Activated CD4-positive, alpha-beta T cell treated with anti-CD3 and anti-CD28 coated beads, Interleukin-2, amount 50 U/mL, for 16 hours (primary cell): ENCODE measurements at regions not wholly inside any gene's neighbourhood (a gene's known extent, or its start where the extent isn't known, plus 50 kb on each side); places are given as distances from the start of the nearest gene placed in this dataset.
"Not testable (repeated sequence)": the region's sequence is repeated elsewhere in the genome, so short reads cannot be mapped to it uniquely, and the experiment has no call there.

Experiments used
- DNase-seq: peaks from one replicate; pipeline ENCODE4 v3.0.0-alpha.2; 2020

DNA sequence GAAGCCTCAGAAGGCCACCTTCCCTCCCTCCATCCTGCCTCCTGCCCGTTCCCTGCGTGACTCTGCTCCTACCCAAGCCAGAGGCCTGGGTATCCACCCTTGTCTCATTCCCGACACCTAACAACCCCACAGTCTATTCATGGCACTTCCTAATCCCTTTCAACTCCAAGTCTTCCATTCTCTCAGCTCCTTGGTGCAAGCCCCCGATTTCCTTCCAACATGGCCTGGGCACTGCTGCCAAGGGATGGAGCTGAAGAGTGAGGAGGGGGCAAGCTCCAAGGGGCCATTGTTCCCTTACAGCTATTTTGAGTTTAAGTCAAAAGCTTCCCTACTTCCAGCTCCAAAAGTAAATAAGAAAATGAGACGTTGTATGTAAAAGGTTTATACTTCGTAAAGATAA is 84.8 kb upstream of the ASB18 start:
- DNase-seq, result no peak

DNA sequence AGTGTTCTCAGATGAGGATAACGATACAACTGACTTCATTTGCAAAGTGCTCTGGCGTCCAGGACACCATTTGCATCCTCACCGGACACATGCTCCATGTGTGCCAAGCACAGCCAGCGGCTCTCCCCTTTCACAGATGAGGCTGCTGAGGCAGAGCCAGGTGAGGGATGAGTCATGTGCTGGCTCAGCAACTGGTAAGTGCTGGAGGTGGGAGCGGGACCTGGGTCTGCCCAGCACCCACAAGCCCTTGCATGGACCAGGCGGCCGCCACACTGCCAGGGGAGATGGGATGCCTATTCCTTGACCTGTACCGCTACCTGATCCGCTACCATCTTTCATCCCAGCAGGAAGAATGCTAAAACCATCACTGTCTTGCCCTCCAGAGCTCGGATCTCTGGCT is 86.2 kb upstream of the ASB18 start:
- DNase-seq, result no peak

DNA sequence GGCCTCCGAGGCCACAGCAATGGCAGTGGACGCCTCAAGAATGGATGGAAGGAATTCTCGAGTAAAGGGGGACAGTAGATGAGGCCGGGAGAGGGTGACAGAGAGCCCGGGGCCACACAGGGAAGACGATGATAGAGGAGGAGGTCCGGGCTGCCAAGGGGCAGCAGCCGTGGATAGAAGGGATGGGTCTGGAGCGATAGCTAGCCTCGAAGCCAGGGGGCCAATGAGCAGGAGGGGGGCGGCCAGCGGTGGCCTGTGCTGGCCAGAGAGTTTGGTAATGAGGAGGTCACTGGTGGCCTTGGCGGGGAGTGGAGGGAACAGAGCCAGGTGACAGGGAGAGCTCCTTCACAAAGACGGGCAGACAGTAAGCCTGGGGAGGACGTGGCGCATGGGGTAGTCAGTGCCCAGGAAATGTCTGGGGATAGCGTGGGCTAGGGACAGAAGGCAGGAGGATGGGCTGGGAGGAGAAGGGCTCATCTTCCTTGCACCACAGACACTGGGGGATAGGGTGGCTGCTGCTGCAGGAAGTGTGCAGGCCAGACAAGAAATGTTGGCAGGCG is 87.8 kb upstream of the ASB18 start:
- no peak for DNase-seq

DNA sequence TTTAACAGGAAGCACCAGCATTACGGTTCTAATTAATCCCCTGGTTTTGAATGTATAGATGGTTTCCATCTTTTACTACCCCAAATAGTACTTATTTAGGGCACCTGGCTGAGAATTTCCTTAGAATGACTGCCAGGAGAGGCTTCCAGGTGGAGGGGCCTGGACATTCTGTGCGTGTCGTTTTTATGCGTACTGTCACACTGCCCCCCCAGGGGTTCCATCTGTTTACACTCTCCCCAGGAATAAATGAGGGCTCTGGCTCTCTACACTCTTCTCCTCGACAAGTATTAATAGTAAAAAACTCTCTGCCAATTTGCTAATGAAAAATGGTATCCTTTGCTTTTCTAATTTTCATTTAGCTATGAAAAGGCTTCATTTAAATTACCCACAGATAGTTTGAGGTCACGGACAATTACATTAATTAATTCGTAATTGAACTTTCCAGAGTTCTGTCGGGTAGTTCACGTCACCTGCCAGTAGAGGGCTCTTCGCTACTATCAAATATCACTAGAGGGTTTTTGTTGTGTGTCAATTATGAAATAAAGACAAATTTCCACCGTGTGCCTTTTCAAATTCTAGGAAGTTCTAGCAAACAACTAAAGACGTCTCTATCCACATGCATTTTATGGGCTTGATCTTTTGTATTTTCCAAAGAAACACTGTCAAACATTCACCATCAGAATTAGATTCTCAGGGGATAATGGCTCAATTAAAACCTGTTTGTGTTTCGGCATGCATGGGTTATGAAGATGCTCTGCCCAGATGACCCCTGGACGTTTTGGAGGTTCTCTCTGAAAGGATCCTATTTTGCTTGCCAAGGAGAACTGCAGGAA is 88.8 kb upstream of the ASB18 start:
- peak; percentile 25 for DNase-seq

DNA sequence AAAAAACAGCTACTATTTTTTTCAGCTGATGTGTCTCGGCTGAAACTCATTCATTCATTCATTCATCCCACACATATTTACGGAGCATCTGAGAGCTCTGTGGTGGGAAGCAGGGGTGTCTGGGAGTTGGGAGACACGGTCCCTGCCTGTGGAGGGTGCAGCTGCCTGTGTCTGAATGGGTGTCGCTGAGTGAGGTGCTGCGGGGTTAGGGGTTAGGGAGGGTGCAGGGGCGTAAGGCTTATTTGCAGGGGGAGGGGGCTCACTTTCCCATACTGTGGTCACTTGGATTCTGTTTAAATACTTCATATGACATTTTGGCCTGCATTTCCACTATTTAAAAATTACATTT is 89.4 kb upstream of the ASB18 start:
- no peak for DNase-seq

DNA sequence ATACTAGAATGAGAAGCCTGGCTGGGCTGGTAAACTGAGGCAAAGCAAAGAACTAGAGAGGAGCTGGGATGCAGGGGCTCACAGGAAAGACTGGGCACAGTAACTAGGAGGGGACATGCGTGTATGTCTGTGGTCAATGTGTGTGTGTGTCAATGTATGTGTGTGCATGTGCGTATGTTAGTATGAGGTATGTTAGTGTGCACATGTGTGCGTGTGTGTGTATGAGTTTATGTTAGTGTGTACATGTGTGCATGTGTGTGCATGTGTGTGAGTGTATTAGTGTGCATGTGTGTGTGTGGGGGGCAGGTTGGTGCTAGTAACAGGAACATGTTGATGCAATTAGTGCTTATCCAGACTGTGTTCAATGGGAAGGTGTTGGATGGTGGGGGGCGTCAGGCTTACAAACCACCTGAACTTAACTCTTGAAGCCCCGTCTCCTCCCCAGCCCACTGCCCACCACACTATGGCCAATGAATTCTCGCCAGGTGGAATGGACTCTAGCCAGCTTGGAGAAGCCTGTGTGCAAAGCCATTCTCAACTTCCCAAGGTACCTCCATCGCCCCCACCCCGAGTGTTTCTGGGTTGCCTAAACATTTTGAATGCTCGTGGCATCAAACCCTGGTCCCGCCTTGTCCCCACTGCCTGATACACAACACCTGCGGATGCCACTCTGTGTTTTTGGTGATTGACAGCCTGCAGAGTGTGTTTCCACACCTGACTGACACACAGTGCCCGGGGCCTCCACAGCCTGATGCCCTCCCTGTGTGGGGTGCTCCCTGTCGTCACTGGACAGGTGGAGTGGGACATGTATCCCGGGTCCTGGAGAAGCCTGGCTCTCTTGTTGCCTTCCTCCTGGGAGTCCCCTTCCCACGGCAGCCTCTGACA is 90.1 kb upstream of the ASB18 start:
- no peak for DNase-seq

DNA sequence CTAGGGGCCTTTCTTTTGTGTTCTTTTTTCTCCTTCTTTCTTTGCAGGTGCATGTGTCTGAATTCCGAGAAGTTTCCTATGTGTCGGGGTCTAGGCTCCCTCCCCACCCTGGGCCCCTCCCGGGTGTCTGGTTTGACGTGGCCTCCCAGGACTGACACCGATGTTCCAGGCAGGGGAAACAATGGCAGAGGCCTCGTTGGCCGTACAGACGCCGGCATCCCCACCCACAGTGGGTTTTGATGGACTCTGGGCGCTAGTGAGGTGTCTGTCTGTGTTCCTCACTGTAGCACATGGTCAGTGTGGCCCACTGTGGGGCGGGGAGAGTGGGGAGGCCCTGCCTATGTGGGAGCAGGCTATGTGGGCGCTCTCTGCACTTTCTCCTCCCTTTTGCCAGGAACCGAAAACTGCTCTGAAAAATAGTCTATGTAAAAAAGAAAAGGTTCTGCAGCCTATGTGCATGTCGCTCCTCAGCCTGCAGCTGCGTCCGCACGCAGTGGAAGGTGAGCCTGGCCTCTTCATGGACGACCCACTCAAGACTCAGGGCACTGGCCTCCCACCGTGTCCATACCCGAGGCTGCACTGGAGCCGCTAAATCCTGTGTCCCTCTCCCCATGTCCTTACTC is 90.9 kb upstream of the ASB18 start:
- DNase-seq, result no peak

DNA sequence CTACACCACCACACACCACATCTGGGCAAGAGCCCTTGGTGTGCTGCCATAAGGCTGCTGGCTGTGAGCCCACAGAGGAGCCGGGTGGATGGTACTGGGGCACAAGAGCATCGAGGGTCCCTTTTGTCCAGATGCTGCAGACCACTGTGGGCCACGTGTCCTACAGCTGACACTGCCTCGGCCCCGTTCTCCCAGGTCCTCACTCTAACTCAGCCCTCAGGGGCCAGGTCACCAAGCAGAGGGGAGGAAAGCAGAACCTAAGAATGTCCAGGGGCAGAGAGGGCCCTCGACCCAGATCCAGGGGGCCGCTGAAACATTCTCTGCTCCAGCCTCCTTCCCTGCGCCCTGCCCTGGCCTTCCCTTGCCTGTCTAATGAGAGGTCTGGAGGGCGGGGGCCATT is 91.7 kb upstream of the ASB18 start:
- no peak for DNase-seq

DNA sequence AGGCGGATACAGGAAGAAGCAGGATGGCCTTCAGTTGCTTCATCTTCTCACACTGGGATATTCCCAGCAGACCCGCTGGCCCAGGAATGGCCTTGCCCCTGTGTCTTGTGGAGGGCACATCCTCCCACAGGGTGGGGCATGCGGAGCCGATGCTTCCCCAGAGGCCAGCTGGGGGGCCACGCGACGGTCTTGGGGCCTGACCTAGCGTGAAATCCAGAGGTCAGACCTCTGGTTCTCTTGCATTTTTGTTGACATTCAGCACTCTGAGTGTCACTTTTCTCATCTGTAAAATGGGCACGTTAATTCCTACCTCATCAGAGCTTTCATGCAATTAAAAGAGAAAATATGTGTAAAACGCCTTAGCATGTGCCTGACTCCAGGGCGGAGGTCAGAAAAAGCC is 92.1 kb upstream of the ASB18 start:
- DNase-seq, result not testable (repeated sequence)

DNA sequence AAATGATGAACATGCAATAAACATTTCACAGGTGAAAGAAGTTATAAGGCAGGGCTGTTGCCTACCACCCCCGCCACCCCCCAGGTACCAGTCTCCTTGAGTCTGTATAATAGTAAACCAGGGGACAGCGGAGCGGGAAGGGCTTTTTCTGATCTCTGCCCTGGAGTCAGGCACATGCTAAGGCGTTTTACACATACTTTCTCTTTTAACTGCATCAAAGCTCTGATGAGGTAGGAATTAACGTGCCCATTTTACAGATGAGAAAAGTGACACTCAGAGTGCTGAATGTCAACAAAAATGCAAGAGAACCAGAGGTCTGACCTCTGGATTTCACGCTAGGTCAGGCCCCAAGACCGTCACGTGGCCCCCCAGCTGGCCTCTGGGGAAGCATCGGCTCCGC is 94.3 kb upstream of the ASB18 start:
- not testable (repeated sequence) for DNase-seq

DNA sequence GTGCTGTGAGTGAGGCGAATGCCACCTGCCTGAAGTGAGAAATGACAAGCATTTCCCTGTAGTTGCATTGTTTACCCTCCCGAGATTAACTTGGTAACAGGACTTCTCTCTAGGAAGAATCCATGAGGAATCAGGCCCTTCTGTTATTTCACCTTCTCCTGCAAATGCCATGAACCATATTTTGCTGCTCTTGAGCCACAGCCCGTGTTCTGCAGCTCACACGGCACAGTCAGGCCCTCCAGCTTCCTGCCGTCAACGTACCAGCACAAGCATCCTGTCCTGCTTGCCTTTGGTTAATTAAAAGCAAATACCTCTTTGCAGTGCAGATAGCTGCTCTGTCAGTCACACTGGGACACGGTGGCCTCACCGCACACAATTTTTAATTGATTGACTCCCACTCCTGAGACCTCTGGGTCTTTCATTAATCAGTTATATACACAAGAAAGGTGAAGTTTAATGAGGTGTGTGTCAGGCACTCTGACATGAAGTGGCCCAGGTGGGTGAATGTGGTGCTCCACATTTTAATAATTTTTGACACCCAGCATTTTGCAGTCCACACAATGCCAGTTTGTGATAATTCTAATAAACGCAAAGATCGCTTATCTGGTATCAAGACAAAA is 95.3 kb upstream of the ASB18 start:
- DNase-seq, result no peak

DNA sequence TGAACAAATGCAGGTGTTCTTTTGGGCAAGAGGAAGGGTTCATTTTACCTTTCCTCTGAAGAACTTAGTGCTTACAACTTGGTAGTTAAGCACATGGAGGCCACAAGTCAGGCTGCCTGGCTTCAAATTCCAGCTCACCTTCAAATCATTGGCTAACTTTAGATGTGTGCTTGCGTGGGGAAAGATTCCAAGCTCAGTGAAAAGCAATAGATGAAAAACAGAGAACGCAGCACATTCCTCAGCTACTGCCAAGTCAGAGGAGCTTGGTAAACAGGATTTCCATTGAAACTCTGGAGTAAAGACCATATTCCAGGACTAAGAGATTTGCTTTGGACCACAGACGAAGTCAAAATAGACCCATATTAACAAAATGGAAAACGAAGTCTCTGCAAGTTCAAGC is 96.3 kb upstream of the ASB18 start:
- no peak for DNase-seq

DNA sequence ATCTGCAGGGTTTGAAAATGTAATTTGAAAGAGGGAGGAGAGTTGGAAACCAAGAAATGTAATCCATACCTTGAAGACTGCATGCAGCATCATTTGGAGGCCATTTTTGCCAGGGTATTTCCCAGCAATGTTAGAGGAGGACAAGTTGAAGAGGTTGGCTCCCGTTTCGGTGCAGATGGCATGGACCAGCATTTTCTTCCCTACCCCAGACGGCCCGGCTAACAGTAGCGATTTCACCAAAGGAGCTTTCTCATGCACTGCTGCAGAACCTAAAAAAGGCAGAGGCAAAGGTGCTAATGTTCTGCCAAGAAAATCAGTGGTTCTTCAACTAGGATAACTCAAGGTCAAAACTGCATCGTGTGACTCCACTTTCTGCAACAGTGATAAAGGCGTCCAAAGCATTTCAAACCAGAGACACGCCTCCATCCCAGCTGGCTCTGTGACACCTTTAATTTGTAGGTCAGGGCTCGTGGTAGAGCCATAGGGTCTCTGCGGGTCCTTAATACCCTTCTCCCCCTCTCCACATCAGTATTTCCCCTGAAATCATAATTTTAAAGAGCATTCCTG is 99.6 kb upstream of the ASB18 start:
- DNase-seq, result no peak

DNA sequence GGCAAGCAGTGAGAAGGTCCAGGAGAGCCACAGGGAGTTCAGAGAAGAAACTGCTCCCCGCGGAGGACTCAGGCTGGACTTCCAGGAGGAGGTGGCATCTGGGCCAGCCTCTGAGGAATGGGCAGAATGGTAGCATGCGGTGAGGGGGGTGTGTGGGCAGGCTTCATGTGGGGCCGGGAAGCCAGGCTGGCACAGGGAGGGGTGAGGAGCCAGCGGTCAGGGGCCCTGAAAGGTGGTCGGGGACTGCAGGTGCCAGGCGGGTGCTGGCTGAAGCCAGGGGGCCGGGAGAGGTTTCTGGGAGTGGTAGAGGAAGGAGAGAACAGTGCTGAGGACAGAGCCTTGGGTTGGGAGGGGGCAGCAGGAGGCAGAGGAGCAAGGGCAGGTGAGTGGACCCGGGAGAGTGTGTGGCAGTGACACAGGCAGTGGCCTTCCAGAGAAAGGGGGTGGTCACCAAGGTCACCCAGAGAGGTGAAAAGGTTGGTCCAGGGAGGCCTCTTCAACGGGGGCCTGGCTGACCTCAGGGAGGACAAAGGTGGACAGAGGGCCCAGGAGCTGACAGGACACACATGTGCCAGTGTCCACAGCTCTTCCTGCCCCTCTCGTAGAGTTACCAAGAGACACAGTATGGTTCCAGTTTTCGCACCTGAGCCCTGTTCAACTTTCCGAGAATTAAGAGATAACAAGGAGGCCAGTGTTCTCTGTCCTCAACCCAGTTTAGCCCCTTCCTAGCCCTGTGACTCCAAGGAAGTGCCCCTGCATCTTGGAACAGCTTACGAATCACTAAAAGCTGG is 101.2 kb upstream of the ASB18 start:
- DNase-seq, result no peak

DNA sequence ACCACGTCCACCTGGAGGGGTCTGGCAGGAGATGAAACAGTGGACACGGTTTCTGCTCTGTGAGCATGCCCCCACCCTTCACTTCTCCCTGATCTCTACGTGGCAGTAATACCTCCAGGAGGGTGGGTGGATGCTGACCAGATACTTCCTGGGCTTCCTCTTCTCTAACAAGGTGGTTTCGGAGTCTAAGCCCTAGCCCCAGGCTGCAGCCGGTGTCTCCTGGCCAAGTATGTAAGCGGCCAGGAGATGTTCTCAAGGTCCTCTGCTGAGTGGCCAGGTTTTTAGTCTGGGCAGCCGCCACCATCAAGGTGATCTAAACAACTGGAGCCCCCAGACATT is 101.8 kb upstream of the ASB18 start:
- no peak for DNase-seq

DNA sequence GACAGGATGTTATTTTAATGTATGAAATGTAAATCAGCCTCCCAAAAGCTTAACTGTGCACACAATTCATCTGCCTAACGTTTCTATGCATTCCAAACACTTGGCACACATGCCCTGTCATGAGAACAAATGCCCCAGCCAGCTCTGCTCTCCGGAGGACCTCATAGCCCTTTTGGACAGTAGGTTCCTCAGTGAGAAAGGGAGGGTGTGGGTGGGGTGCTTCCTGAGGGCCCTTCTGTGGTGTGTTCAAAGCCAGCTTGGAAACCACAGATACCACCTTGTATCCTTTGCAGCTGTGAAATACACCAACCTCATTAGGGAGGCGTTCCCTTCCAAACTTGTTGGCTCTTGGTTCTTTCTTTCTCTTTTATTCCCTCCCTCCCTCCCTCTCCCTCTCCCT is 102.2 kb upstream of the ASB18 start:
- peak; percentile 22 for DNase-seq

DNA sequence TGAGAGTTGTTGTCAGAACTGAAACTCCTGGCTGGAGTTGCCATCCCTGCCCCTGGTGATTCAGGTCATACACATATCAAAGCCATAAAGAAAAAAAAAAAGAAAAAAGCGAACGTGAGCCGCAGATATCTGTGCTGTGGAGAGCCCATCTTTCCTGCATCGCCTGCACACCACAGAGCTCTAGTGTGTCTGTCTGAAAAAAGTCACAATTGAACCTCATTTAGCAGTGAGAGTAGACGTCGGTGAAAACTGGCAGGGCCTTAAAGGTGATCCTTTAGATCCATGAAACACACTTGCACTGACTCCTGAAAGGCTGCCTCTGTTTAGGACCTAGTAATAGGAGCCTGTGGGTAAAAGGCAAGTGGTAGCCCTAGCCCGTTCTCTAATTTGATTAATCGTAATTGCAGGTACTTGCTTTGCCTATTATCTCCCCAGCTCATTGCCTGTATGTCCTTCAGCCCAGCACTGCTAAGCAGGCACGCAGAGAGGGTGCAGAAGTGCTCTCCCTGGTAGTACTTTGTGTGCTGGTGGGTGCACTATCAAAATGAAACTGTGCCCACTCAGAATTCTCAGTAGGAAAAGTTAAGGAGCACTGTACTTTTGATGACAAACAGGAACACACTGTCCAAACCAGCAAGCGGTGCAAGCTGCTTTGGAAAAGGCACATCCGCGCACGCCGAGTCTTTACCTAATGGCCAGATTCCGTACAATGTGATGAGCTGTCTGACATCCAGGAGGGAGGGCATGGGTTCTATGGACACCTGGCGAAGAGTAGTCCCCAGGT is 103.5 kb upstream of the ASB18 start:
- DNase-seq, result no peak

DNA sequence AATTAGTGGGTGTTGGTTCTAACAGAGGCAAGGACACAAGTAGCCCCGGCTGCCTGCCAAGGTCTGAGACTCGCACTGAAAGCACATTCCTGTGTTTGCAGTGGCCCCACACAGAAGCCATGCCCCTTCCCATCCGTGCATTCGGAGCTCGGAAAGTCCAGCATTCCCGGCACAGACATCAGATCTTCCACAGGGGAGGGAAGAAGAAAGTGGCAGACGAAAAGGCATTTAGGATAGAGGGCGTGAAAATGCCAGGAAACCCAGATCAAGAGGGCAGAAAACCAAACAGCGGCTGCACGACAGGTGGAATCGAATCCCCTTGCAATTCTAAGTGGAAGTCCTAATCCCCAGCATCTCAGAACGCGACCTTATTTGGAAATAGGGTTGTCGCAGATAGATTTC is 105.5 kb upstream of the ASB18 start:
- DNase-seq, result no peak

DNA sequence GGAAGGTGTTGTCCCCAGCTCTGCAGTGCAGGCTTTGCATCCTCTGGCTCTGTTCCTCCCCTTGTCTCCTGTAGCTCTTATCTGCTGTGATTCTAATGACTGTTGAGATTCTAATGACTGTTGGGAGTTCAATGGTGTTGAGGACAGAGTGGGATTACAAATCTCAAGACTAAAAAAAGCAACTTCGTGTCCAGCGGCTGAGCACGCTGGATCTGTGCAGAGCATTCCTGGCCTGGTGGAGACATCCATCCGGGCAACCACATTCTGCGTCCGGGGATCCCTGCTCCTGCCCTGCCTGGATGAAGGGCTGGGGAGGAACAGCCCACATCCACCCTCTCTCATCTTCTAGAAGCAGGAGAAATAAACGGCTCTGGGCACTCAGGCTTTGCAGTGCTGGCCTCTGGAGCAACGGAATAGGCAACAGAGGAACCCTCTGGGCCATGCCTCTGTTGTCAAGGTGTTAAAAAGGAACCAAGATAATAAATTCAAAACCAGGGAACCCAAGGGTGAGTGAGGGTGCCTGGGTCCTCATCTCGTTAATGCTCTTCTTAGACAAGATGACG is 106.7 kb upstream of the ASB18 start:
- DNase-seq, result no peak

DNA sequence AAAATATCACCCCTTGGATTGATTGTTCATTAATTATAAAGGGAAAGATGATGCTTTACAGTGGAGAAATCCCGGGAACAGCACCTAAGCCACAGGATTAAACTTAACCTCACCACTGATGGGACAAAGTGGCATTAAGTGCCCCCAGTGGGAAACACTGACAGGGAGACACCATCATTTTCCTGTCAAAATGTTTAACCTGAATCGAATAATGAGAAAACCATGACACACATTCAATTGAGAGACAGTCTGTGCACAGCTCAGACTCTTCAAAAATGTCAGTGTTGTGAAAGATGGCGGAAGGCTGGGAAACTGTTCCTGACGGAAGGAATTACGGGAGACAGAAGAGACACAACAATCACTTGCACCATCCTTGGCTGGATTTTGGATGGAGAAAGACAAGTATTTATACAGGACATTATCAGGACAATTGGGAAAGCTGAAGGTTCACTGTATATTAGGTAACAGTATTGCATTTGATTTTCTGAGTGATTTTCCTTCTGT is 111.8 kb upstream of the ASB18 start:
- no peak for DNase-seq
